DND-41 (cell line): ENCODE measurements at regions not wholly inside any gene's neighbourhood (a gene's known extent, or its start where the extent isn't known, plus 50 kb on each side); places are given as distances from the start of the nearest gene placed in this dataset.

ENCODE experiments used
- ATAC-seq: fragments of 200-7000 bp; cut with Tn5 transposase; 3 replicates; pipeline ENCODE4 v1.9.1; 2021; ENCODE audit warnings: low read depth; ENCODE audit not compliant: insufficient read depth
- DNase-seq: peaks from one replicate; pipeline ENCODE4 v3.0.0-alpha.2; 2020
- H2AFZ ChIP-seq: 2 replicates; pipeline ENCODE4 v1.6.0; 2012; ENCODE audit warnings: low read depth, low read length
- H3K27ac ChIP-seq: 2 replicates; pipeline ENCODE4 v1.5.1; 2012; ENCODE audit warnings: low read length, inconsistent platforms
- H3K27me3 ChIP-seq: fragments of 200-600 bp; sonication (generic); 2 replicates; pipeline ENCODE4 v1.6.0; 2012; ENCODE audit warnings: low read length, mild to moderate bottlenecking, inconsistent platforms; ENCODE audit not compliant: insufficient read depth, poor library complexity
- H3K36me3 ChIP-seq: 2 replicates; pipeline ENCODE4 v1.5.1; 2012; ENCODE audit warnings: low read length, inconsistent platforms; ENCODE audit not compliant: insufficient read depth
- H3K4me1 ChIP-seq: 2 replicates; pipeline ENCODE4 v1.5.1; 2012; ENCODE audit warnings: mild to moderate bottlenecking, low read length; ENCODE audit not compliant: insufficient read depth
- H3K4me2 ChIP-seq: 2 replicates; pipeline ENCODE4 v1.6.0; 2012; ENCODE audit warnings: mild to moderate bottlenecking, moderate library complexity, low read length, inconsistent platforms; ENCODE audit not compliant: insufficient read depth
- H3K4me3 ChIP-seq, 2 experiments: fragments of 200-600 bp in 1 of 2; shearing (Covaris generic) in 1 of 2; 2 replicates each; pipeline ENCODE4 v1.5.1; 2012 to 2016; ENCODE audit warnings: inconsistent platforms in 2 of 2, low read length in 2 of 2, mild to moderate bottlenecking in 2 of 2, low read depth in 1 of 2, moderate library complexity in 1 of 2
- H3K79me2 ChIP-seq: 2 replicates; pipeline ENCODE4 v1.6.0; 2012; ENCODE audit warnings: low read length, inconsistent platforms; ENCODE audit not compliant: insufficient read depth
- H3K9ac ChIP-seq: 2 replicates; pipeline ENCODE4 v1.6.0; 2012; ENCODE audit warnings: low read depth, mild to moderate bottlenecking, inconsistent platforms, low read length, moderate library complexity
- H3K9me3 ChIP-seq: 2 replicates; pipeline ENCODE4 v1.5.1; 2012; ENCODE audit warnings: low read length, moderate library complexity, mild to moderate bottlenecking, inconsistent platforms; ENCODE audit not compliant: insufficient read depth, severe bottlenecking
- H4K20me1 ChIP-seq: 2 replicates; pipeline ENCODE4 v1.6.0; 2012; ENCODE audit warnings: low read length; ENCODE audit not compliant: insufficient read depth
- EZH2 ChIP-seq: IDR thresholded peaks from 3 replicates; pipeline ENCODE4 v1.6.1; 2012; ENCODE audit warnings: borderline replicate concordance, low read depth, mild to moderate bottlenecking, moderate library complexity, low read length, inconsistent platforms; ENCODE audit not compliant: severe bottlenecking
- TF ChIP-seq, protein P1 (sequence below): IDR thresholded peaks from 2 replicates; pipeline ENCODE4 v1.5.1; 2012; ENCODE audit warnings: borderline replicate concordance, low read length, moderate library complexity, mild to moderate bottlenecking; ENCODE audit not compliant: poor library complexity, severe bottlenecking; ENCODE audit errors: extremely low read depth

DNA sequence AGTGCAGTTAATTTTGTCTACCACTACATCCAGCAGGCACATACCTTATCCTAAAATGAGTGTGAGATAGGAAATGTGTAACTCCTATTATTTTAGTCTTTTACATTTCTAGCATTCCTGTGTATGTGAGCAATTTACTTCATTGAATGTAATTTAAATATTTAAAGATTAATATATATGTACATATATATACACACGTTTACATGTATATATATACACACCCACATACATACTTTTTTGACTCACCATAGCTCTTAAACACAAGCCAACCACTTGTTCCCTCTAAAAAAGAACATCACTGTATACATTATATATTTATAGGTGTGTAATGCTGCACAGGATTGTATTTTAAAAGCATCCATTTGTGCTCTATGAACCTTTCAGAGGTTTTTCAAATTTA lies 425.6 kb upstream of the NECTIN3 start:
- Histone ChIP-seq H3K9ac (no peak overlapping the region), H3K79me2 (no peaks in the 10 kb centered on the region), H3K27me3 (no peaks in the 10 kb centered on the region), H3K4me2 (no peak overlapping the region), H3K36me3 (no peaks in the 10 kb centered on the region), H3K27ac (no peak overlapping the region), H3K4me1 (peaks cover 4% of the 10 kb centered on the region; the same call in 1 of the 2 replicates), H3K4me3 (no peak overlapping the region), H4K20me1 (no peaks in the 10 kb centered on the region), H3K9me3 (no peaks in the 10 kb centered on the region), H2AFZ (no peak overlapping the region)
- ATAC-seq (no peak), DNase-seq (no peak)
- no peak for TF ChIP-seq EZH2
- TF ChIP-seq, protein P1, sequence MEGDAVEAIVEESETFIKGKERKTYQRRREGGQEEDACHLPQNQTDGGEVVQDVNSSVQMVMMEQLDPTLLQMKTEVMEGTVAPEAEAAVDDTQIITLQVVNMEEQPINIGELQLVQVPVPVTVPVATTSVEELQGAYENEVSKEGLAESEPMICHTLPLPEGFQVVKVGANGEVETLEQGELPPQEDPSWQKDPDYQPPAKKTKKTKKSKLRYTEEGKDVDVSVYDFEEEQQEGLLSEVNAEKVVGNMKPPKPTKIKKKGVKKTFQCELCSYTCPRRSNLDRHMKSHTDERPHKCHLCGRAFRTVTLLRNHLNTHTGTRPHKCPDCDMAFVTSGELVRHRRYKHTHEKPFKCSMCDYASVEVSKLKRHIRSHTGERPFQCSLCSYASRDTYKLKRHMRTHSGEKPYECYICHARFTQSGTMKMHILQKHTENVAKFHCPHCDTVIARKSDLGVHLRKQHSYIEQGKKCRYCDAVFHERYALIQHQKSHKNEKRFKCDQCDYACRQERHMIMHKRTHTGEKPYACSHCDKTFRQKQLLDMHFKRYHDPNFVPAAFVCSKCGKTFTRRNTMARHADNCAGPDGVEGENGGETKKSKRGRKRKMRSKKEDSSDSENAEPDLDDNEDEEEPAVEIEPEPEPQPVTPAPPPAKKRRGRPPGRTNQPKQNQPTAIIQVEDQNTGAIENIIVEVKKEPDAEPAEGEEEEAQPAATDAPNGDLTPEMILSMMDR: no peak

DNA sequence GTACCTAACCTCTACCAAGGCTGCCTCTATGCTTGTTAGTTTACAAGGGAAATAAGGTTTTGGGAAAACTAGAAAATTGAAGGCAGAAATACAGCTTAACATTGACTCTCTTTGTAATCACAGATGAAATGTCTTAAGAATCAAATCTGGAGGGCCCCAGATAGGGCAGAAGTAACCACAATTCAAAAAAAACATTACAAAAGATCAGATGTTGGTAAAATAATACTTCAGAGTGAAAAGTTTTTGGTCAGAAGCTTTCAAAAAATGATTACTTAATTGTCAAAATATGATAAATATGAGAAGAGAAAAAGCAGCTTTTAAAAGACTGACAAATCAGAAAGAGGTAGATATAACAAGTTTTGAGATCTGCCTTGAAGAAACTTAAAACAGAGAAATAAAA lies 425.1 kb upstream of the NECTIN3 start:
- no peaks in the 10 kb centered on the region for H3K79me2 ChIP-seq
- ATAC-seq: no peak
- TF ChIP-seq EZH2: no peak
- TF ChIP-seq, protein P1: no peak
- peaks cover 4% of the 10 kb centered on the region; the same call in 1 of the 2 replicates for H3K4me1 ChIP-seq
- H3K36me3 ChIP-seq: no peaks in the 10 kb centered on the region
- no peaks in the 10 kb centered on the region for H3K27me3 ChIP-seq
- no peak overlapping the region for H3K4me2 ChIP-seq
- H4K20me1 ChIP-seq: no peaks in the 10 kb centered on the region
- no peak overlapping the region for H2AFZ ChIP-seq
- H3K4me3 ChIP-seq: no peak overlapping the region
- no peak for DNase-seq
- no peak overlapping the region for H3K9ac ChIP-seq
- no peaks in the 10 kb centered on the region for H3K9me3 ChIP-seq
- no peak overlapping the region for H3K27ac ChIP-seq

DNA sequence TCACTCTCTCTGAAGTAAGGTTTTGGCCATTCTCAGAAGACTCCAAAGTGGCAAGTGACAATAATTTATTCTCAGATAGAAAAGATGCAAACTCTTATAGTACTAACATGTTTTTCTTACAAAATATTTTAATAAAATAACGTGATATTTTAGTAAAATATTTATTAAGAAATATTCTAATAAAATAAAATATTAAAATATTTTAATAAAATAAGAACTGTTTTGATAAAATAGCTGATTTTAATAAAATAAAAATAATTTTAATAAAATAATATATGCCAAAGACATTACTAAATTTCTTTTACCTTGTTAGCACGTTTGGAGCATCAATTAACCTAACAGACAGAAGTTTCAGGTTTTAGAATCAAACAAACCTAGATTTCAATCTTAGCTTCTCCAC lies 424.0 kb upstream of the NECTIN3 start:
- no peak overlapping the region for H3K27ac ChIP-seq
- no peak for ATAC-seq

More for the DNA sequence above, 424.0 kb upstream of the NECTIN3 start:
- H3K4me3 ChIP-seq: no peak overlapping the region
- H3K4me2 ChIP-seq: no peak overlapping the region
- no peaks in the 10 kb centered on the region for H3K36me3 ChIP-seq
- no peak overlapping the region for H3K9ac ChIP-seq
- no peak for DNase-seq
- H3K4me1 ChIP-seq: peaks cover 4% of the 10 kb centered on the region; the same call in 1 of the 2 replicates
- no peak for TF ChIP-seq EZH2
- TF ChIP-seq, protein P1: no peak
- no peaks in the 10 kb centered on the region for H4K20me1 ChIP-seq
- H2AFZ ChIP-seq: no peak overlapping the region
- H3K79me2 ChIP-seq: no peaks in the 10 kb centered on the region
- H3K9me3 ChIP-seq: no peaks in the 10 kb centered on the region
- H3K27me3 ChIP-seq: no peaks in the 10 kb centered on the region
